Mesodermal cell (in vitro differentiated cells): ENCODE measurements at regions not wholly inside any gene's neighbourhood (a gene's known extent, or its start where the extent isn't known, plus 50 kb on each side); places are given as distances from the start of the nearest gene placed in this dataset.
"Not testable (repeated sequence)": the region's sequence is repeated elsewhere in the genome, so short reads cannot be mapped to it uniquely, and the experiment has no call there.

Experiments
- H3K27ac ChIP-seq: 2 replicates; pipeline ENCODE4 v1.7.0; 2013; ENCODE audit warnings: mild to moderate bottlenecking, low read depth, low read length, moderate library complexity; ENCODE audit not compliant: severe bottlenecking
- H3K36me3 ChIP-seq: 2 replicates; pipeline ENCODE4 v1.7.1; 2013; ENCODE audit warnings: mild to moderate bottlenecking, low read length, moderate library complexity; ENCODE audit not compliant: control insufficient read depth, insufficient read depth
- H3K4me1 ChIP-seq: one replicate; pipeline ENCODE4 v1.7.1; 2013; ENCODE audit warnings: mild to moderate bottlenecking, low read length; ENCODE audit not compliant: insufficient read depth, control insufficient read depth, poor library complexity, severe bottlenecking
- H3K4me3 ChIP-seq: 2 replicates; pipeline ENCODE4 v1.7.0; 2013; ENCODE audit warnings: low read length, control low read depth, mild to moderate bottlenecking; ENCODE audit not compliant: insufficient read depth, poor library complexity, severe bottlenecking; ENCODE audit errors: extremely low read depth
- H3K9me3 ChIP-seq: 2 replicates; pipeline ENCODE4 v1.7.1; 2013; ENCODE audit warnings: mild to moderate bottlenecking, low read length, moderate library complexity; ENCODE audit not compliant: control insufficient read depth
- WGBS, 2 experiments: methylation state at CpG; one replicate each; pipeline ENCODE4 v1.1.5; 2013; ENCODE audit warnings: missing lambda C conversion rate in 2 of 2; ENCODE audit not compliant: insufficient coverage in 2 of 2; 5-methylcytosine and 5-hydroxymethylcytosine counted together

- H3K4me3 ChIP-seq, H3K27ac ChIP-seq, H3K9me3 ChIP-seq, H3K36me3 ChIP-seq, H3K4me1 ChIP-seq: not testable (repeated sequence)
- WGBS, 2 experiments = 67% methylated on average over 1 of the region's 4 CpGs; no CpG with 5 or more reads in 1 of the 2 experiments
Measured at GRCh38 chr13:76268307-76268706, 617.9 kb downstream of the KCTD12 start.

GRCh38 chr13:76267216-76267615 is 619.0 kb downstream of the KCTD12 start:
- WGBS, 2 experiments = 100% methylated on average over 1 of the region's 3 CpGs; no CpG with 5 or more reads in 1 of the 2 experiments
- H3K4me3 ChIP-seq = no peak overlapping the region
- H3K9me3 ChIP-seq = no peaks in the 10 kb centered on the region
- H3K4me1 ChIP-seq = no peaks in the 10 kb centered on the region
- H3K27ac ChIP-seq = no peak overlapping the region
- no peaks in the 10 kb centered on the region for H3K36me3 ChIP-seq

- no peak overlapping the region for H3K27ac ChIP-seq
- no peaks in the 10 kb centered on the region for H3K9me3 ChIP-seq
- no peak overlapping the region for H3K4me3 ChIP-seq
- H3K36me3 ChIP-seq = no peaks in the 10 kb centered on the region
- H3K4me1 ChIP-seq = no peaks in the 10 kb centered on the region
- 40 to 71% methylated on average over 1 of the region's 1 CpG for WGBS, 2 experiments
Measured at GRCh38 chr13:76266561-76266960, 619.6 kb downstream of the KCTD12 start.

GRCh38 chr13:76250211-76250610 is 614.1 kb downstream of the LMO7 start:
- WGBS, 2 experiments = 54 to 67% methylated on average over 2 of the region's 2 CpGs
- H3K9me3 ChIP-seq = no peaks in the 10 kb centered on the region
- H3K4me3 ChIP-seq = no peak overlapping the region

GRCh38 chr13:76245920-76246319 is 609.8 kb downstream of the LMO7 start:
- Histone ChIP-seq H3K4me1 (no peaks in the 10 kb centered on the region), H3K27ac (no peak overlapping the region), H3K9me3 (no peaks in the 10 kb centered on the region), H3K4me3 (no peak overlapping the region), H3K36me3 (no peaks in the 10 kb centered on the region)
- no CpG with 5 or more reads among the region's 1 CpG for WGBS, 2 experiments

More at GRCh38 chr13:76250211-76250610, 614.1 kb downstream of the LMO7 start:
- Histone ChIP-seq H3K36me3 (no peaks in the 10 kb centered on the region), H3K4me1 (no peaks in the 10 kb centered on the region), H3K27ac (no peak overlapping the region)

- no peak overlapping the region for H3K4me3 ChIP-seq
- no peaks in the 10 kb centered on the region for H3K4me1 ChIP-seq
- no peak overlapping the region for H3K27ac ChIP-seq
- WGBS, 2 experiments = 69 to 76% methylated on average over 3 of the region's 4 CpGs
- H3K9me3 ChIP-seq = no peaks in the 10 kb centered on the region
- no peaks in the 10 kb centered on the region for H3K36me3 ChIP-seq
Measured at GRCh38 chr13:76245211-76245610, 609.1 kb downstream of the LMO7 start.

- not testable (repeated sequence) for H3K9me3 ChIP-seq, H3K27ac ChIP-seq
- WGBS, 2 experiments = 75 to 83% methylated on average over 3 to 6 of the region's 8 CpGs
Measured at GRCh38 chr13:76243120-76243519, 607.0 kb downstream of the LMO7 start.

GRCh38 chr13:76239031-76239680 is 603.0 kb downstream of the LMO7 start:
- Histone ChIP-seq H3K36me3 (no peaks in the 10 kb centered on the region), H3K27ac (no peak overlapping the region), H3K4me1 (no peaks in the 10 kb centered on the region), H3K9me3 (no peaks in the 10 kb centered on the region), H3K4me3 (no peak overlapping the region)
- no CpG with 5 or more reads among the region's 4 CpGs for WGBS, 2 experiments

More at GRCh38 chr13:76243120-76243519, 607.0 kb downstream of the LMO7 start:
- not testable (repeated sequence) for H3K4me3 ChIP-seq, H3K4me1 ChIP-seq, H3K36me3 ChIP-seq

- Histone ChIP-seq H3K9me3 (no peaks in the 10 kb centered on the region), H3K36me3 (no peaks in the 10 kb centered on the region), H3K4me1 (no peaks in the 10 kb centered on the region), H3K4me3 (no peak overlapping the region), H3K27ac (no peak overlapping the region)
- 90 to 100% methylated on average over 2 to 3 of the region's 4 CpGs for WGBS, 2 experiments
Measured at GRCh38 chr13:76231522-76232167, 595.5 kb downstream of the LMO7 start.

- Histone ChIP-seq H3K27ac (no peak overlapping the region), H3K4me1 (no peaks in the 10 kb centered on the region), H3K9me3 (no peaks in the 10 kb centered on the region), H3K36me3 (no peaks in the 10 kb centered on the region), H3K4me3 (no peak overlapping the region)
- WGBS, 2 experiments = no CpG with 5 or more reads among the region's 2 CpGs
Measured at GRCh38 chr13:76229281-76229680, 593.2 kb downstream of the LMO7 start.

- Histone ChIP-seq H3K9me3 (no peaks in the 10 kb centered on the region), H3K27ac (no peak overlapping the region), H3K4me3 (no peak overlapping the region), H3K4me1 (no peaks in the 10 kb centered on the region), H3K36me3 (no peaks in the 10 kb centered on the region)
- no CpG with 5 or more reads among the region's 1 CpG for WGBS, 2 experiments
Measured at GRCh38 chr13:76226941-76227340, 590.8 kb downstream of the LMO7 start.
